ENCODE measurements at regions not wholly inside any gene's neighbourhood (a gene's known extent, or its start where the extent isn't known, plus 50 kb on each side); places are given as distances from the start of the nearest gene placed in this dataset.

GRCh38 chr13:44158881-44159632 lies 214.6 kb upstream of the SERP2 start:
- no peak for DNase-seq (ENCODE audit: low read depth)
- H3K4me3 ChIP-seq (replicated peaks; ENCODE audit: low read depth, low read length), result no peak overlapping the region

GRCh38 chr13:44159633-44160279 lies 213.9 kb upstream of the SERP2 start:
- DNase-seq (ENCODE audit: low read depth), result no peak
- H3K4me3 ChIP-seq (replicated peaks; ENCODE audit: low read depth, low read length), result no peak overlapping the region
- TF ChIP-seq, protein P1, sequence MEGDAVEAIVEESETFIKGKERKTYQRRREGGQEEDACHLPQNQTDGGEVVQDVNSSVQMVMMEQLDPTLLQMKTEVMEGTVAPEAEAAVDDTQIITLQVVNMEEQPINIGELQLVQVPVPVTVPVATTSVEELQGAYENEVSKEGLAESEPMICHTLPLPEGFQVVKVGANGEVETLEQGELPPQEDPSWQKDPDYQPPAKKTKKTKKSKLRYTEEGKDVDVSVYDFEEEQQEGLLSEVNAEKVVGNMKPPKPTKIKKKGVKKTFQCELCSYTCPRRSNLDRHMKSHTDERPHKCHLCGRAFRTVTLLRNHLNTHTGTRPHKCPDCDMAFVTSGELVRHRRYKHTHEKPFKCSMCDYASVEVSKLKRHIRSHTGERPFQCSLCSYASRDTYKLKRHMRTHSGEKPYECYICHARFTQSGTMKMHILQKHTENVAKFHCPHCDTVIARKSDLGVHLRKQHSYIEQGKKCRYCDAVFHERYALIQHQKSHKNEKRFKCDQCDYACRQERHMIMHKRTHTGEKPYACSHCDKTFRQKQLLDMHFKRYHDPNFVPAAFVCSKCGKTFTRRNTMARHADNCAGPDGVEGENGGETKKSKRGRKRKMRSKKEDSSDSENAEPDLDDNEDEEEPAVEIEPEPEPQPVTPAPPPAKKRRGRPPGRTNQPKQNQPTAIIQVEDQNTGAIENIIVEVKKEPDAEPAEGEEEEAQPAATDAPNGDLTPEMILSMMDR (IDR thresholded peaks at IDR 0.05; ENCODE audit: low read length, missing control alignments), result no peak

More at GRCh38 chr13:44158881-44159632, 214.6 kb upstream of the SERP2 start:
- TF ChIP-seq, protein P1 (IDR thresholded peaks at IDR 0.05; ENCODE audit: low read length, missing control alignments), result no peak

- H3K4me3 ChIP-seq (replicated peaks; ENCODE audit: low read depth, low read length), result no peak overlapping the region
- TF ChIP-seq, protein P1 (IDR thresholded peaks at IDR 0.05; ENCODE audit: low read length, missing control alignments), result no peak
- DNase-seq (ENCODE audit: low read depth), result no peak
Observed at GRCh38 chr13:44160591-44161191, 212.9 kb upstream of the SERP2 start.

GRCh38 chr13:44163108-44163507 lies 210.5 kb upstream of the SERP2 start:
- no peak for DNase-seq (ENCODE audit: low read depth)
- TF ChIP-seq, protein P1 (IDR thresholded peaks at IDR 0.05; ENCODE audit: low read length, missing control alignments), result no peak
- H3K4me3 ChIP-seq (replicated peaks; ENCODE audit: low read depth, low read length), result no peak overlapping the region

GRCh38 chr13:44165221-44165888 lies 208.3 kb upstream of the SERP2 start:
- no peak for DNase-seq (ENCODE audit: low read depth)
- TF ChIP-seq, protein P1 (IDR thresholded peaks at IDR 0.05; ENCODE audit: low read length, missing control alignments), result no peak
- H3K4me3 ChIP-seq (replicated peaks; ENCODE audit: low read depth, low read length), result no peak overlapping the region

- TF ChIP-seq, protein P1 (IDR thresholded peaks at IDR 0.05; ENCODE audit: low read length, missing control alignments), result no peak
- H3K4me3 ChIP-seq (replicated peaks; ENCODE audit: low read depth, low read length), result no peak overlapping the region
- no peak for DNase-seq (ENCODE audit: low read depth)
Observed at GRCh38 chr13:44165889-44166496, 207.6 kb upstream of the SERP2 start.
